Skeletal muscle cell (primary cell): ENCODE measurements at regions not wholly inside any gene's neighbourhood (a gene's known extent, or its start where the extent isn't known, plus 50 kb on each side); places are given as distances from the start of the nearest gene placed in this dataset.
A peak's percentile ranks its signal among the peaks of the same experiment; 100 is the strongest.

Experiments
- DNase-seq: peaks from one replicate; pipeline ENCODE4 v3.0.0-alpha.2; 2010; ENCODE audit warnings: low read depth
- H3K4me3 ChIP-seq: 2 replicates; pipeline ENCODE4 v1.5.1; 2011; ENCODE audit warnings: low read depth, mild to moderate bottlenecking, control low read depth, low read length, moderate library complexity

DNA sequence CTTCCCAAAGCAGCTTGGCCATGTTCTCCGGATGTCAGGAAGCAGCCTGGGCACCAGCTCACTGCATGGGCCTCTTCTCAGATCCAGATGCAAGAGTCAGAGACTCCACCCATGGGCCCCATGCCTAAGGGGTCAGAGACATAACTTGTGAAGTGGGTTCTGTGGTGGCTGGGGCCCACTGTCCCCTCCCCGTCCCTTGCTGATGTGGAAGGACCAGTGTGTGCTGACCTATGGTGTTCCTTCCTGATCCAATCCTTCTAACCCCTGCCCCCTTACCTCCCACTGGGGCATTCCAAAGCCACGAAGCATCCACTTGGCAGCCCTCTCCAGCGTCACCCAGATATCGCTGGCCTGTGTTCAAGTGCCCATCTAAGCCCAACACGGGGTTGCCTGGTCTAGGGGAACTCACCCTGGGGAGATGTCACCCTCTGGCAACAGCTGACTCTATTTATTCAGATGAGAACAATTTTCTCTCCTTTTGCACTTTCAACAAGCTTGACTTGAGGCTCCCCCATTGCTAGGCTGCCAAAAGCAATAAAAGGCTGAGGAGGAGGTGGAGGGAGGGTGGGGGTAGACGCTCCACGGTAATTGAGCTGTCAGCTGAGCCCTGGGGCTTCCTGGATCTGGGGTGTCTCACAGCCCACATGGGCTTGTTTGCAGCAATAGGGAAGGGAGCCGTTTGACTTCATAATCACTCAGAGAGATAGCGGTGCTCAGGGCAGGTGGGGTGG lies 158.5 kb downstream of the ADAMTS15 start:
- DNase-seq = peak; percentile 51
- H3K4me3 ChIP-seq = no peak overlapping the region

DNA sequence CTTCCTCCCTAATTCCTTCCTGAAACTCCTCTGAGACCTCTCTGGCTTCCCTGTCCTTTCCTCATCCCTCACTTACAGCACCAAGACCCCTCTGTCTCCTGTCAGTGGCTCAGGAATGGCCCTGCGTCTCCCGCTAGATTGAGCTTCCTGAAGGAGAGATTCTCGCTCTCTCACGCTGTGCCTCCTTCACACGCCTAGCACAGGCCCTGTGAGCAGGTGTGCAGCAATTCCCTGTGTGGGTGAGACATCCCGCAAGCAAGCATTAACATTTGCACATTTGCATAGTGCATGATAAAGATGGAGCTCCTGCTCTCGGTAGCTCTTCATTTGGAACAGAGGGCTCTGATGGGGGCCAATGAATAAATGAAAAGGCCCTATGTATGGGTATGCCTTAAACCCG lies 159.8 kb downstream of the ADAMTS15 start:
- no peak for DNase-seq
- H3K4me3 ChIP-seq = no peak overlapping the region

DNA sequence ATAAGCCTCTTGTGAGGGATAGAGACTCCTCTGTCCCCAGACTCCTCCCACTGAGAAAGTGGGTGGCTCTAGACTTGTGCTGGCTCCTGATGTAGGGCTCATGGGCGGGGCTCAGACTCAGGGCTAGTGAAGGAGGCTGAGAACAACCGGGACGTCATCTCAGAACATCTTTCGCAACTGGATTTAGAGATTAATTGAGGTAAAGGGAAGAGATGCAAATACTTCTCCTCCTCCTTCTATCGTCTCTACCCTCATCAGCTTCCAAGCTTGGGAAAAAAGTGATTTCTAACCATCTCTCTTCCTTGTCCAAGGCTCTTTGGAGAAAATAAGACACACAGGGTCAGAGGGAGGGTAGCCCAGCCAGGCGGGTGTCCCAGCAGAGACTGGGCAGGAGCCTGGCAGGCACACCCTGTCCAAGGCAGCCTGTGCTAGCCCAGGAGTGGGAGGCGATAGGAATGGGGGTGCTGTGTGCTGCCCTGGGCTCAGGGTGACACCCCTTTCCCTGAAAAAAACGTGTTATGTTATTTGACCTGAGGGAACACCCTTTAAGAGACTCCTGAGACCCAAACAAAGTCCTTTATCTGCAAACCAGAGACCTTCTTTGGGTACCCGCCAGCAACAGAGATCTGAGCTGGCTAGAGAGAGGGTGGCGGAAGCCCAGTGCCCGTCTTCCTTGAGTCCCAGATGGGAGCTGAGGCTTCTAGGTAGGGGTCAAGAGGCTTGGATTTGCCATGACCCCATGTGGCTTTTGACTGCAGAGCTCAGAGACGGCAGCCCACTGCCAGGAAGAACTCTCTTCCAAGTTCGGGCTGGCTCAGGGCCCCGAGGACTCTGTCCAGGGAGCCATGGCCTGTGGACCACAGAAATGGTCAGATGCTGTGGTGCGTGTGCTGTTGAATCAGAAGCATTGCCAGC lies 160.9 kb downstream of the ADAMTS15 start:
- DNase-seq = peak; percentile 60
- H3K4me3 ChIP-seq = no peak overlapping the region

GRCh38 chr11:130611791-130612251 lies 163.4 kb downstream of the ADAMTS15 start:
- H3K4me3 ChIP-seq = no peak overlapping the region
- DNase-seq = peak; percentile 69

DNA sequence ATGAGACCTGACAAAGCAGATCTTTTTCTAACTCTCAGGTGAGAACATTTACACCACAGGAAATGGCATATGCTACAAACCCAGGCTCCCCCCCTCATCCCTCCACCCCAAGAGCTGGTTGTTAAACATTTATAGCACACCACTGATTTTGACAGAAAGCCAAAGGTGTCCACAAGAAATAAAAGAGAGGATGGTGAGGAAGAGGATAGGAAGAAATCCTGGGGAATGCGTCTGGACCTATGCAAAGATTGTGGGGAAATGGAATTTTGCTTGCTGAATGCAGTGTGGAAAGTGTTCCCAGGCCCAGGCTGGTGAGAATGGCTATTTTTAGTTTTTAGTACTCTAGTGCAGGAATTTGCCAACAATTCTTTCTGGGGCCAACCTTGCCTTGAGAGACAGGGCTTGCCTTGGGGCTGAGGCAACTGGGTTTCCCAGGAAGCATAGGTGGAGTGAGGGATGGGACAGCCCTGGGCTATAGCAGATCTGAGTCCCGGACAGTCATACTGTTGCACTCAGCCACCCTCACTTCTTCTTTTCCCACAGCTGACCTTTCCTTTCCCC lies 163.9 kb downstream of the ADAMTS15 start:
- DNase-seq = peak; percentile 63
- no peak overlapping the region for H3K4me3 ChIP-seq

DNA sequence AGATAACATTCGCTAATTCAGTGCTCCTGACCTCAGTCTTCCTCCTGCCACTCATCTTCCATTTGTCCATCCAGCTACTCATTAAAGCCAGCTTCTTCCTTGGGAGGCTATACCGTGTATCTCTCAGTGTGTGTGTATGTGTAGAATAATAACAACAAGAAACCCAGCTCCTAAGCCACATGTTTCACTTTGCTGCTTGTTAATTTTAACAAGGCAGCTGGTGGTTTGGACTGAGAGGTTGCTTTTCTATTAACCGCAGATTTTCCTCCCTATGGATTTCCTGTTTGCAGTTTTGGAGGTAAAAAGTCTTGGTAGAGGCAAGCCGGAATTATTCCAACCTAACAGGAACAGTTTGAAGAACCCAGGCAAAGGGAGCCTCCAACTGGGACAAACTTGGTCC lies 165.0 kb downstream of the ADAMTS15 start:
- H3K4me3 ChIP-seq = no peak overlapping the region
- no peak for DNase-seq

GRCh38 chr11:130614591-130614990 lies 166.1 kb downstream of the ADAMTS15 start:
- no peak for DNase-seq
- H3K4me3 ChIP-seq = no peak overlapping the region

GRCh38 chr11:130615561-130615960 lies 167.1 kb downstream of the ADAMTS15 start:
- no peak for DNase-seq
- H3K4me3 ChIP-seq = no peak overlapping the region

DNA sequence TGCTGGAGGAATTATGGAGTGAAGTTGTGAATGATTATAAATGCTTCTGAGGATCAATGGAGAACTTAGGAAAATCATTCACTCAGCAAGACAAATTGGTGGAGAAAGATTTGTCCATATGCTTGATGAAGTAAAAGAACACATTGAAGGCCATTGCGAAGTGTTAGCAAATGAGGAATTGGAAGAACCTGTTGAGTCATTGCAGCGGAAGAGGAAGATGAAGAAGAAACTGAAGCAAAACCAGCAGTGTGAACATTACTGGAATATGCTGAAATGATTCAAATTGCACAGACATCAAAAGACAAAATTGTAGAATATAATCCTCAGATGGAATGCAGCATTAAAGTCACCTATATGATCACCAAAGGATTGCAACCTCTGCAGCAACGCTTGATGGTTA lies 168.1 kb downstream of the ADAMTS15 start:
- H3K4me3 ChIP-seq = no peak overlapping the region
- no peak for DNase-seq

DNA sequence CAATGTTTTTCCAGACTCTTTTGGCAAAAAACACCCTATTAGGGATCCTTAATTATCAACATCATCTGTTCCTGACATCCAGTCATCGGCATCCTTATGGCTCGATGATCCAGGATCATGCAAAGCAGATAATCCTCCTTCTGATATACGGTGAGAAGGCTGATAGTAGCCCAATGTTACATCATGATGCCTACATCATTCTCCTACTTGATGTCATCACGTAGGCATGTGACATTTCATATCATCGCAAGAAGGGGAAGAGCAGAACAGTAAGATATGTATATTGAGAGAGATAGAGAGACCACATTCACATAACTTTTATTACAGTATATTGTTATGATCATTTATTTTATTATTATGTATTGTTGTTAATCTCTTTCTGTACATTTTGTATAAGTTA lies 168.6 kb downstream of the ADAMTS15 start:
- no peak for DNase-seq
- no peak overlapping the region for H3K4me3 ChIP-seq

DNA sequence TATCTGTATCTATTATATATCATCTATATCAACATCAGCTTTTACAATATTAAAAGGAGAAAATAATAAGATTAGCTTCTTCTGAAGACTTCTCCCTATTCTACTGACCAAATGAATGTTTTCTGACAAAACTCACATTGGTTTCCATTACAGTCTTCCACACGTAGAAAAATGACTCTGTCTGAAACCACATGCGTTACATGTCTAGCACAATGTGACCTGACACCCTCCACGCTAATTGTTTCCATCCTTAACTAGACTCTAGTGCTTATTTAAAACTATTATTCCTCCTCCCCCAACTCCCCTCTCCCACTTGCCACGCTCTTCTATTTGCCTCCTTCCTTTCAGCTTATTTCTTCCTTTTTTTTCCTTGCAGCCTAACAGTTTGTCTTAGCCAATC lies 172.1 kb downstream of the ADAMTS15 start:
- H3K4me3 ChIP-seq = no peak overlapping the region
- DNase-seq = no peak

- no peak overlapping the region for H3K4me3 ChIP-seq
- no peak for DNase-seq
Observed at GRCh38 chr11:130622141-130622542, 173.7 kb downstream of the ADAMTS15 start.

DNA sequence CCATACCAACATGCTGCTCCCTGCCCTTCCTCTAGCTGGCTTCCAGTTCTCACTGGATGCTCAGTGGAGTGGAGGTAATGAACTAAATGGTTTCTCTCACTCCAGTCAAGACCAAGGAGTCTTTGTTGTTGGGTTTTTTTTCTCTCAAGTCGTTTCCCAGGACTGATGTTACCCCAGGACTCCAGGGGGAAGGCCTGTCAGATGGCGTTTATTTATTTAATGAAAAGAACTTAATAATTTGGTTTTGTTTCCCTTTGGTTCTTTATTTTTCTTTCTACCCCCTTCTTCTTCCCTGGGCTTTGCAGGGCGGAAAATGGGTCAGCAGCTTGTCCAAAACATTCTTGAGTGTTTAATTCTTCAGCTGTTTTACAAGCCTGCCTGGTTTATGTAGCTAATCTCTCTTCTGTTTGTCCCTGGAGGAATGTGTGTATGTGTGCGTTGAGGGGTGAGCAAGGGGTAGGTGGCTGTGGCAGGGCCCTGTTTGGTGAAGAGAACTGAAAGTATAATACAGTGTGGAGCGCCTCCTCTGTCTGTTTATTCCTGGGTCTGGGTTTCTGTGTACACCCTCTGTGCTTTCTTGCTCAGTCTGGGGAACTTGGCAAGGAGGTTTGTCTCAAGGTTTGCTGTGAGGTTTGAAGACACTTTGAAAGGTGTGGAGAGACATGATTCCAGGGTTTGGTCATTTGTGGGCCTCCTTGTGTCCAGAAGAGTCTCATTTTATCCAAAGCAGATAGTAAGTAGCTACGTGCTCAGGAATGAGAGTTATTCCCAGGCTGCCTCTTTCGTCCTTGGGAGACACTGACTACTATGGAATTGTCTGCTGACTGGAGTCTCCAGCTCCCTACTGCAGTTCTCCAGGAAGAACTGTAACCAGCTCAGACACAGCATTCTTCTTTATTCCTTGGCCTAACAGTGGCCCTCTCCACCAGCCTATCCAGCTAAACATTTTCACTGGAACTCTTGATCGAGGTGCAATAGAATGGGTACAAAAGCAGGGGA lies 175.5 kb downstream of the ADAMTS15 start:
- DNase-seq = no peak
- no peak overlapping the region for H3K4me3 ChIP-seq

- no peak overlapping the region for H3K4me3 ChIP-seq
- no peak for DNase-seq
Observed at GRCh38 chr11:130624971-130625544, 176.6 kb downstream of the ADAMTS15 start.

DNA sequence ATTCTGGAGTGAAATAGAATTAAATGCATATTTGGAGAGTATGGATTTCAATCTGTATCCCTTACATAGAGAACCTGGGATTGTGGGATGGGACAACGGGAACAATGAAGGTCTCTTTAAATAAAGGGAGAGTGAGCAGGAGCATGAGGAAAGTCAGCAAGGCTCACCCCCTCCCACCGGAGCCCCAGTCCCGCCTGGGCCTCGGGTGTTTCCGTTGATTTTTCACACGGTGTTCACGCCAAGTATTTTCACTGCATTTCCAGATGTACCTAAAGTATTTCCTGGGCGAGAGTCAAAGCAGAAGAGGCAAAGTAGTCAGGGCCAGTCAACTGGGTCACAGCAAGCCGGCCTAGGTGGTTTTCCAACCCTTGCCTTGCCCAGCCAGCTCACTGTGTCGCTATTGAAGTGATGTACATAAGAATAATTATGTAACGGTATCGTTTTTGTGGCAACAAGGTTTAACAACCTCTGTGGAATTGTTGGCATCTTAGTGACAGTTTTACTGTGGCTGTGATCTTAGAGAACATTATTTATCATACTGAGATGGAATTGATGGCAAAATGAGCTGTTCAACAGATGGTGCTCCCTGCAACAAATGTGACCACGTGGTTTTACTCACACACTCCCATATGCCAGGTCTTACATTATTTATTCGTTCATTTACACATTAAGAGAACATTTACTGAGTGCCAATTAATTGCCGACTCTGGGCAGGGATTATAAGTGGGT lies 177.3 kb downstream of the ADAMTS15 start:
- no peak overlapping the region for H3K4me3 ChIP-seq
- DNase-seq = no peak

- no peak overlapping the region for H3K4me3 ChIP-seq
- no peak for DNase-seq
Observed at GRCh38 chr11:130629039-130629438, 180.6 kb downstream of the ADAMTS15 start.

DNA sequence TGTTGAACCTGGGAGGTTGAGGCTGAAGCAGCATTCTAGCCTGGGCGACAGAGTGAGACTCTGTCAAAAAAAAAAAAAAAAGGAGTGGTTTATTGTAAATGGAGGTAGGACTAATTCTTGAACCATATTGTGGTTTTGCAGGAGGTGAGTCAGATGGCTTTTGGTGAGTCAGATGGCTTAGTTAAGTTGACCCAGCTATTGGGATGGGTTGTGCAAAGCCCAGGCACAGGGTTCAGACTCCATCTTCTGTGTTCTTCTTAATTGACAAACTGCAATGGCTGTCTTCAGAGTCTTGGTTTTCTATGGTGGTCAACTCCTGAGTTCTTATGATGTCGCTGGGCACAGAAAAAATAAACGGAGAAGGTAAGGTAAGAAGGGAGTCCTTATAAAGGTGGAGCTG lies 182.7 kb downstream of the ADAMTS15 start:
- no peak overlapping the region for H3K4me3 ChIP-seq
- peak; percentile 79 for DNase-seq

DNA sequence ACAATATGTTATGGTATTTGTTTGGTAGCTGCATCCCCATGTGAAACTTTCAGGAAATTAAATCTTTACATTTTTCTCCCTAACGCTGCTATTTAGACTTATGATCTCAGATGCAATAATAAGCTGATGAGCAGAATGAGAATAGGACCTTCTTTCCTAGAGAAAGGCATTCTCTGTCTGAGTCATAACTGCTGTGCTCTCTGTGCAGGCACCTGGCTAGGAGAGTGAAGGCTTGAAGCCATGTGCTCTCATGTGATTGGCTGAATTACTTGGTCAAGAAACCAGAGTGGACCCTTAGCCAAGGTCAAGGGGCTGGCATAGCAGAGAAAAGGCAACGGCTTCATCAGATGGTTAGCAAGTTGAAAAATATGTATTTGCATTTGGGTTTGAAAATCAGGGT lies 185.0 kb downstream of the ADAMTS15 start:
- no peak for DNase-seq
- H3K4me3 ChIP-seq = no peak overlapping the region
